B cell (primary cell): ENCODE measurements at regions not wholly inside any gene's neighbourhood (a gene's known extent, or its start where the extent isn't known, plus 50 kb on each side); places are given as distances from the start of the nearest gene placed in this dataset.

Experiments used
- EZH2 ChIP-seq: IDR thresholded peaks from 2 replicates; pipeline ENCODE4 v1.6.1; 2012; ENCODE audit warnings: borderline replicate concordance, low read depth, mild to moderate bottlenecking, moderate library complexity, low read length; ENCODE audit not compliant: insufficient read depth, poor library complexity, severe bottlenecking
- TF ChIP-seq, protein P1 (sequence below): fragments of 200-600 bp; IDR thresholded peaks from one replicate; pipeline ENCODE4 v1.8.0; 2022; ENCODE audit warnings: antibody characterized with exemption, mild to moderate bottlenecking

DNA sequence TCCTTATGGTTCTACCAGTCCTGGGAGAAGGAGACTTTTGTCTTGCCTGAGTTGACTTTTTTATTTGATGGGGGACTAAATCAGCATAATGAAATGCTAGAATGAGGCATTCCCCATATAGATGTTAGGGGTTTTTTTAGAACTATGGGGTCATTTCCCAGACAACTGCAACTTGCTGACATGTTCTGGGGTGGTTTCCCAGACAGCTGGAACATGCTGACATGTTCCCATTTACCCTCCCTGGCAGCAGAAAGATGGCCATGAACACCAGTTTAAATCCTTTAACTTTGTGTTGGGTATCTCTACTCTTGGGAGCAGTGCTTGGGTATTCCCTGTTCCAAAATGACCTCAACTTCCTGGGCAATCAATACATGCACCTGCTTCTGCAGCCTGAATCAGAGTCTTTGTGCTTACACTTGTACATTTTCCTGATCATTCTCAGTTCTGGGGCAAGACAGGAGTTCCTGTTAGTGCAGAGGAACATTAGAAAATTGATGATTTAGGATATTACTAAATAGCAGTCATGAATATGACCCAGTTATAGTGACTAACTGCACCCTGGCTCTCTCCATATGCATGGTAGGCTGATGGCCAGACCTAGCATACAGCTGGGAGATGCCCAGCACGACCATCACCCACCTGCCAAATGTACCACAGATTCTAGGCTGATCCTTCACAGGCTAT is 75.4 kb upstream of the CD5L start:
- TF ChIP-seq, protein P1, sequence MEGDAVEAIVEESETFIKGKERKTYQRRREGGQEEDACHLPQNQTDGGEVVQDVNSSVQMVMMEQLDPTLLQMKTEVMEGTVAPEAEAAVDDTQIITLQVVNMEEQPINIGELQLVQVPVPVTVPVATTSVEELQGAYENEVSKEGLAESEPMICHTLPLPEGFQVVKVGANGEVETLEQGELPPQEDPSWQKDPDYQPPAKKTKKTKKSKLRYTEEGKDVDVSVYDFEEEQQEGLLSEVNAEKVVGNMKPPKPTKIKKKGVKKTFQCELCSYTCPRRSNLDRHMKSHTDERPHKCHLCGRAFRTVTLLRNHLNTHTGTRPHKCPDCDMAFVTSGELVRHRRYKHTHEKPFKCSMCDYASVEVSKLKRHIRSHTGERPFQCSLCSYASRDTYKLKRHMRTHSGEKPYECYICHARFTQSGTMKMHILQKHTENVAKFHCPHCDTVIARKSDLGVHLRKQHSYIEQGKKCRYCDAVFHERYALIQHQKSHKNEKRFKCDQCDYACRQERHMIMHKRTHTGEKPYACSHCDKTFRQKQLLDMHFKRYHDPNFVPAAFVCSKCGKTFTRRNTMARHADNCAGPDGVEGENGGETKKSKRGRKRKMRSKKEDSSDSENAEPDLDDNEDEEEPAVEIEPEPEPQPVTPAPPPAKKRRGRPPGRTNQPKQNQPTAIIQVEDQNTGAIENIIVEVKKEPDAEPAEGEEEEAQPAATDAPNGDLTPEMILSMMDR = no peak
- no peak for TF ChIP-seq EZH2
